Eye (tissue), 1 donor: ENCODE measurements at regions not wholly inside any gene's neighbourhood (a gene's known extent, or its start where the extent isn't known, plus 50 kb on each side); places are given as distances from the start of the nearest gene placed in this dataset.

Experiments used
- DNase-seq: peaks from one replicate; pipeline ENCODE4 v3.0.0-alpha.2; 2015

DNA sequence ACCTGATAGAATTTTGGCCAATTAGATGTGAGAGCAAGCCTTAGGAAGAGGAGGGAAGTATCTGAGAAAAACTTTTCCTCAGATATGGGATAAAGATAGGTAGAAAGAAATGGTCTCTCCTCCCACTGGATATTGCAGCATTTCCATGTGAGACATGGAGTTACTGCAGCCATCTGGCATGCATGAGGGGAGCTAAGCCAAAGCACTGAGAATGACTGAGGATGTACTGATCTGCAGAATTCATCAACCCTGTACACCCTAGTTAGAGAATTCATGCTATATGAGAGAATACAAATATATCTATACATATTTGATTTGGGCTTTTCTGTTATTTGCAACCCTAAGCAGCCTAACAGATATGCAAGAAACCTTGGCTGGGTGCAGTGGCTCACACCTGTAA, 52.5 kb upstream of the RPL34 start:
- DNase-seq = no peak

DNA sequence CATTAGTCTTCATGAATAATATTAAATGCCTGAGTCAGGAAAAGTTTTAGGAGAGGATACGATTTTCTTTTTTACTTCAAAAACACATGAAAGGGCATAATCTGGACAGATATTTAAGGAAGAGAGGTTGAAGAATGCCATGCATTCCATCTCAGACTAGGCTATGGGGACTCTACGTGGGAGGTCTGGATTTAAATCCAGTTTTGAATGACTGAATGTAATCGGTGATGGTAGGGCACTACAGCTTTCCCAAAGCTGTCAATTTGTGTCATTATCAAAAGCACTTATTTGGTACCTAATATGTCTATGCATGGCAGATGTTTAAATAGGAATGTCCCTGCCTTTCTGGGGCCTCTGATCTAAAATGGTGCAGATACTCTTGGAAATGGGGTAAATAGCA, 59.3 kb upstream of the RPL34 start:
- peak; percentile 74 for DNase-seq

- DNase-seq = peak; percentile 26
These were observed 59.8 kb upstream of the RPL34 start for GRCh38 chr4:108560616-108561015.

DNA sequence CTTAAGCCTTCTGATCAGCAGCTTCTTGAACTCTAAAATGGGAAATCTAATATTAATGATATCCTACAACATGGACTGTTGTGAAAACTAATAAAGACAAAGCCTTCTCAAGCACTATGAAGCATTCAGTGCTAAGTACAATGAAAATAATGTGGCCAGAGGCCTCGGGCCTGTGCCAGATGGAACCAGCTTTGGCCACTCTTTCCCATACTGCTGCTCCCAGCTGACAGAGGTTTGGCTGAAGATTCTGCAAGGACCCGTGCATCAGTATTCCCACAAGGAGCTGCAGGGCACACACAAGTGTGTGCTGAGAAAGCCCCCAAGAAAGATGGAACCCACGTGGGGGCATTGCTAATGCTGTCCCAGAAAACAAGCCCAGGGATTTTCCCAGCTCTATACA, 60.5 kb upstream of the RPL34 start:
- no peak for DNase-seq

- no peak for DNase-seq
These were observed 61.1 kb upstream of the RPL34 start for GRCh38 chr4:108559068-108559793.

DNA sequence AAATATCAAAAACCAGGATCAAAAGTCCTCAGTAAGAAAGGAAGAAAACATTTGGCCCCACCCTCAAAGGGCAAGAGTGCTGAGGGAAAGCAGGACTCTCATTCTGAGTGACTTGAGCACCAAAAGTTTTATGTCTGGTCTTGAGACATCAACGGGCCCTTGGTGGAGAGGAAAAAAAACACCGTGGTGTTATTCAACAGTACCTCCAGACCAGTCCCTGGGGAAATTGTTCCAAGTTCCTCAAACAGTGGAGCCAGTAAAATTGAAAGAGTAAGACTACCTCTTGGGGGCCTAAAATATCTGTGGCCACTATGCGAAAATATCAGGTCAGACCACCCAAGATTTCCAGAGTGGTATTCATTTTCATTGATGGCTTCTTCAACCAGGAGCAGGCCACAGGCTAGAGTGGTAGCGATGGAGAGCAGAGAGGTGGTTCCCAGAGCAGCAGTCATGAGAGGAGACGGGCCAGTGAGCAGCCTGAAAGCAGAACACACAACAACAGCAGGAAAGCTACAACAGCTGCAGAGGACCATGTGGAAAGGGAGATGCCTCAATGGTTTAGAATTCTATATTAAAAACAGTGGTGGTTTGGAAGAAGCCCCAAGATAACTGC, 63.7 kb upstream of the RPL34 start:
- no peak for DNase-seq

GRCh38 chr4:108556166-108556565, 64.2 kb upstream of the RPL34 start:
- DNase-seq = no peak

DNA sequence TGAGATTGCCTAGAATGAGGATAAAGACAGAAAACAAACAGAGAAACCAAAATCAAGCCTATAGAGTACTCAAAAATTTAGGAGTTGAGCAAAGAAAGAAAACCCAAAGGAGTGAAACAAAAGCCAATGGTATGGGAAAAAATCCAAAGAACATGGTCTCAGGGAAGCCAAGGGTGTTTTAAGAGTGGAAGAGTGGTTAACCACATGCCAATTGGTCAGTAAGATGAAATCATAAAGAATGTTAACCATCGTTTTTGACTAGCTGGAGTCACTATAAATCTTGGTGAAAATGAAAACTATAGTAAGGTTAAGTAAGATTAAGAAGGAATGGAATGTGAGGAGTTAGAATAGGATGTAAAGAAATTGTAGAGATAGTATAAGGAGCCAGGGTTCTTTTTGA, 64.7 kb upstream of the RPL34 start:
- DNase-seq = no peak

- no peak for DNase-seq
These were observed 72.7 kb upstream of the RPL34 start for GRCh38 chr4:108547682-108548081.

- DNase-seq = no peak
These were observed 73.6 kb upstream of the RPL34 start for GRCh38 chr4:108546728-108547127.

- DNase-seq = no peak
These were observed 75.9 kb upstream of the RPL34 start for GRCh38 chr4:108544481-108544880.

- DNase-seq = no peak
These were observed 76.9 kb upstream of the RPL34 start for GRCh38 chr4:108543359-108543968.

- peak; percentile 63 for DNase-seq
These were observed 79.8 kb upstream of the RPL34 start for GRCh38 chr4:108540536-108540935.

GRCh38 chr4:108536577-108536976, 83.8 kb upstream of the RPL34 start:
- no peak for DNase-seq

DNA sequence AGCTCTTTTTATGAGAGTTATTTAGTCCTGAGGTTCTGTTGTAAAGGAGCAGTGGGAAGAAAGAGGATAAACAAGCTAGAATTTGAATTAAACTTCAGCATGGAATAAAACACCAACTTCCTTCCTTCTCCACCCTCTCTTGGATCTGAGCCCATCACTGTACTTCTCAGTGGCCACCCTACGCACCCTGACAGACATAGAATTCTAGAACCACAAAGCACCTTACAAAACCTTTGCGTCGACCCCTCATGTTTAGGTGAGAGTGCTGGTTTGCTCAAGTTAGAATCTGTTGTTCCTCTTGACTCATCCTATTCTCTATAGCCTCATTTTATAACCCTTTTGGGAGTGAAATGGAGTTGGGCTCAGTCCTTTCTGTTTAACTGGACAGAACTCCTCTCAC, 84.6 kb upstream of the RPL34 start:
- no peak for DNase-seq

DNA sequence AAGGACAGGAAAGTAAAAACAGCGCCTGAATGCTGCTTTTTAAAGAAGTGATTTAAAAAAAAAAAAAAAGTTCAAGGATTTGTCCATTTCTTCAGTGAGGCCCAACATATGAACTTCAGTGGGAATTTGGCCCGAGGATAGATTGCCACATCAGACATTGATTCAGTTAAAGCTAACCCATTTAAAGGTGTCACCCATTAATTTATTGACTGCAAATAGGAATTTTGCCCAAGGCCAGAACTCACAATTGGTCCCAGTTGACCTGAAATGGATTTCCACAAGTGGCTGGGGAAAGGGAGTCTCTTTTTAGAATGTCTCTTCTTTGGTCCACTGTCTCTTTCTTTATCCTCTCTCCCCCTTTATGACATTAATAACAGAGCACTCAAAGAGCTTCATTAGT, 86.5 kb upstream of the RPL34 start:
- peak; percentile 31 for DNase-seq

GRCh38 chr4:108533245-108533844, 87.0 kb upstream of the RPL34 start:
- DNase-seq = no peak

DNA sequence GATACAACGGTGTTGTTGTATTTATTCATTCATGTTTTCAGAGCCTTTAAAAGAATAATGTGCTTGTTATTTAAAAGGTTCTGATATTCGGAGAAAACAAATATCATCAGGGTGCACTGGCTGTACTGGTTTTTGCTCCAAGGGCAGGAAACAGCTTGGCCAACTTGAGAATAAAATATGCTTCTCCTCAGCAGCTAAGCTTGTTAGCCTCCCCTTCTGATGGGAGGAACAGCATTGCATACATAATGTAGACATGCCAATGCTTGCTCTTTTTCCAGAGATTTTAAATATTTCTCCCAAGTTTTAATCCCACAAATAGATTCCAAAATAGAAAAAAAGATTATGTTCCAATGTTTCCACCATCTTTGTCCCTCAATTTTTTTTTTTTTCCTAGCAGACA, 87.6 kb upstream of the RPL34 start:
- no peak for DNase-seq

GRCh38 chr4:108532187-108532586, 88.2 kb upstream of the RPL34 start:
- no peak for DNase-seq

- DNase-seq = no peak
These were observed 88.9 kb upstream of the RPL34 start for GRCh38 chr4:108531461-108531860.

- DNase-seq = no peak
These were observed 90.1 kb upstream of the RPL34 start for GRCh38 chr4:108529984-108530905.

GRCh38 chr4:108529102-108529501, 91.3 kb upstream of the RPL34 start:
- no peak for DNase-seq

- no peak for DNase-seq
These were observed 92.7 kb upstream of the RPL34 start for GRCh38 chr4:108527723-108528122.
